Body of pancreas (tissue), 4 donors: ENCODE measurements at regions not wholly inside any gene's neighbourhood (a gene's known extent, or its start where the extent isn't known, plus 50 kb on each side); places are given as distances from the start of the nearest gene placed in this dataset.
"Not testable (repeated sequence)": the region's sequence is repeated elsewhere in the genome, so short reads cannot be mapped to it uniquely, and the experiment has no call there.

Source experiments
- POLR2A ChIP-seq, 3 donors: fragments of 450-650 bp; IDR thresholded peaks; one replicate each; pipeline ENCODE4 v1.6.1; 2016; ENCODE audit warnings: antibody characterized with exemption in 3 of 3, mild to moderate bottlenecking in 2 of 3
- TF ChIP-seq, protein P1 (sequence below), 7 experiments: fragments of 450-650 bp in 4 of 7; fragments of 200-600 bp in 3 of 7; sonication (generic) in 3 of 7; IDR thresholded peaks; one replicate each; pipeline ENCODE4 v1.5.1; 2016 to 2019; ENCODE audit warnings: antibody characterized with exemption in 7 of 7

GRCh38 chr2:111411867-111412681, 291.4 kb downstream of the BCL2L11 start:
- not testable (repeated sequence) for TF ChIP-seq POLR2A (IDR thresholded peaks at IDR 0.05)
- TF ChIP-seq, protein P1, sequence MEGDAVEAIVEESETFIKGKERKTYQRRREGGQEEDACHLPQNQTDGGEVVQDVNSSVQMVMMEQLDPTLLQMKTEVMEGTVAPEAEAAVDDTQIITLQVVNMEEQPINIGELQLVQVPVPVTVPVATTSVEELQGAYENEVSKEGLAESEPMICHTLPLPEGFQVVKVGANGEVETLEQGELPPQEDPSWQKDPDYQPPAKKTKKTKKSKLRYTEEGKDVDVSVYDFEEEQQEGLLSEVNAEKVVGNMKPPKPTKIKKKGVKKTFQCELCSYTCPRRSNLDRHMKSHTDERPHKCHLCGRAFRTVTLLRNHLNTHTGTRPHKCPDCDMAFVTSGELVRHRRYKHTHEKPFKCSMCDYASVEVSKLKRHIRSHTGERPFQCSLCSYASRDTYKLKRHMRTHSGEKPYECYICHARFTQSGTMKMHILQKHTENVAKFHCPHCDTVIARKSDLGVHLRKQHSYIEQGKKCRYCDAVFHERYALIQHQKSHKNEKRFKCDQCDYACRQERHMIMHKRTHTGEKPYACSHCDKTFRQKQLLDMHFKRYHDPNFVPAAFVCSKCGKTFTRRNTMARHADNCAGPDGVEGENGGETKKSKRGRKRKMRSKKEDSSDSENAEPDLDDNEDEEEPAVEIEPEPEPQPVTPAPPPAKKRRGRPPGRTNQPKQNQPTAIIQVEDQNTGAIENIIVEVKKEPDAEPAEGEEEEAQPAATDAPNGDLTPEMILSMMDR (IDR thresholded peaks at IDR 0.05) = not testable (repeated sequence)
